Middle frontal gyrus (tissue), 1 donor: ENCODE measurements at regions not wholly inside any gene's neighbourhood (a gene's known extent, or its start where the extent isn't known, plus 50 kb on each side); places are given as distances from the start of the nearest gene placed in this dataset.
"Not testable (repeated sequence)": the region's sequence is repeated elsewhere in the genome, so short reads cannot be mapped to it uniquely, and the experiment has no call there.

Experiments used
- DNase-seq: peaks from one replicate; pipeline ENCODE4 v3.0.0-alpha.2; 2015; ENCODE audit warnings: low spot score; ENCODE audit errors: extremely low spot score

DNA sequence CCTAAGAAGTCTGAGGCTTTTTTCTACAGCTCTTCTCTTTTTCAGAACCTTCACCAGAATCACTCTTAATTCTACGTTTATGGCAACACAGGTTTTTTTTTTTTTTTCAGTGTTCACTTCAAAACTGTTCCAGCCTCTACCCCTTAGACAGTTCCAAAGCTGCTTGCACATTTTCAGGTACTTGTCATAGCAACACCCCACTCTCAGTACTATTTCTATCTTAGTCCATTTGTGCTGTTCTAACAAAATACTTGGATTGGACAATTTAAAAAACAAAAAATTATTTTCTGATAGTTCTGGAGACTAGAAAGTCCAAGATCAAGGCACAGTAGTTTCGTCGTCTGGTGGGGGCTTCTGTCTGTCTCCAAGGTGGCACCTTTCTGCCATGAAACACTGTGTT is 340.9 kb upstream of the RPS23 start:
- no peak for DNase-seq

- no peak for DNase-seq
Measured at GRCh38 chr5:82614706-82615105, 336.6 kb upstream of the RPS23 start.

- no peak for DNase-seq
Measured at GRCh38 chr5:82613891-82614290, 335.7 kb upstream of the RPS23 start.

DNA sequence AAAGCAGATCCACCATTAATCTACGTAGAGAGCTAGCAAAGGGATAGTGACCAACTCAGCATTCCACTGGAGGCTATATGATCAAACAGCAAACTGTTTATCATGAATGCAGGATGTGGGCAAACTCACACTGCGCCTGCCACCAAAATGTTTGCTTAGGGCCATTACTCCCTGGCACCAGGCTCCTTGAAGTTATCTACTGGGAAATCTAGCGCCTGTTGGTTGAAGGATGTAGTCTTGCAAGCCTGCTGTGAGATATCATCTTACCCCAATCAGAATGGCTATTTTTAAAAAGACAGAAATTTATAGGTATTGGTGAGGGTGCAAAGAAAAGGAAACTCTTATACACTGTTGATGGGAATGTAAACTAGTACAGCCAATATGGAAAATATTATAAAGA is 332.5 kb upstream of the RPS23 start:
- no peak for DNase-seq

GRCh38 chr5:82605441-82605973 is 327.4 kb upstream of the RPS23 start:
- no peak for DNase-seq

- DNase-seq: no peak
Measured at GRCh38 chr5:82603033-82603987, 325.2 kb upstream of the RPS23 start.

DNA sequence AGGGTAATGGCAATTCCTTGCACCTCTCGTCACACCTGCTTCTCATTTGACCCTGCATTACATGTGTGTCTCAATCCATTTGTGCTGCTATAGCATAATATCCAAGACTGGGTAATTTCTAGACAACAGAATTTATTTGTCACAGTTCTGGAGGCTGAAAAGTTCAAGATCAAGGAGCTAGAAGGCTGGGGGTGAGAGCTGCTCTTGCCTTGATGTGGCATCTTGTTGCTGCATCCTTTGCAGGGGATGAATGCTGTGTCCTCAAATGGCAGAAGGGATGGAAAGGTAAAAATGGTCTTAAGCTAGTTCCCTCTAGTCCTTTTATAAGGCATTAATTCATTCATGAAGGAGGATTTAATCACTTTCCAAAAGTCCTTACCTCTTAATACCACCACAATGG is 323.7 kb upstream of the RPS23 start:
- DNase-seq: no peak

DNA sequence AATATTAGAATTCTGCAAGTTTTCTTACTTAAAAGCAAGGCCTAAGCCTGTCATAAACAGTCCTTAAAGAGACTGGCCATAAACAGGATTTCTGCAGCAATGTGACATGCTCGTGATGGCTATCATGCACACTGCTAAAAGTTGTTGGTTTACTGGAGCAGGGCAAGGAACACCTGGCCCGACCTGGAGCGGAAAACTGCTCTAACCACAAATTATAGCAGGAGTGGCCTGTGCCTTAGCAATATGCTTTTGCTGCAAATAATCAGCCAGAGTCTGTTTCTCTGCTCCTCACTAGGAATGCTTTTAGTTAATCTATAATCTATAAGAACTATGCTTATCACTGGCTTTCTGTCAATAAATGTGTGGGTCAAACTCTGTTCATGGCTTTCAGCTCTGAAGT is 322.9 kb upstream of the RPS23 start:
- no peak for DNase-seq

DNA sequence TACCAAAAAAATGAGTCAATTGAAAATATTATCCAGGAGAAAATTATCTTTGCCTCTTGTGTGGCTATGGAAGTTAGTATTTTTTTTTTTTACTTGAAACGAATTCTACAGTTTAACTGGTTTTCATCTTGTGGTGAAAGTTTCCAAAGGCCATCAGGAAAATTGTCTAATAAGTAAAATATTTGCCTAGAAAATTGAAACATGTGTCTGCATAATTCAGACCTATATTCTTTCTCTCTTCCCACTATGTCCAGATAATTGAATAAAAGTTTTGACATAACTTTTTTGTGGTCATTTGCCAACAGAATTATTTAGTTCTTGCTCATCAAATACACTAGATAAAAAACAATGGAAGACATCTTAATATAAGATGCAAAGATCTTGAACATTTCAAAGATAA is 321.5 kb upstream of the RPS23 start:
- no peak for DNase-seq

- DNase-seq: no peak
Measured at GRCh38 chr5:82599030-82599429, 320.9 kb upstream of the RPS23 start.

DNA sequence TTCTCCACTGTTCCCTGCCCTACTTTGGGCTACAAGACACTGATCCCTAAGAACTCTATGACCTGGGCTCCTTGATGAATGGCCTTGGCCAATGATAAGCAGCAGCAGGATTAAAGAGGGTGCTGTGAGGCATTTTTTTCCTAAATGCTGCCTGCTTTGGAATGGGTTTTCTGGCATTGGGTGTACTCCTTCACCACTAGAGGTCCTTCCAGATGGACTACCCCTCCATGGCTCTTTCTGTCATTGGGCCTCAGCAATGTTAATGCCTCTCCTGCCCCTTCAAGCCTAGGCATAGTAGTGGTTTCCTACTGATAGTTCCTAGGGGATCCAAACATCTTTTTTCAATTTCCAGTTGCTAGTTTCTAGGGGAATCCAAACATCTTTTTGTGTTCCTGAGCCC is 319.3 kb upstream of the RPS23 start:
- DNase-seq: no peak

- DNase-seq: no peak
Measured at GRCh38 chr5:82596451-82596850, 318.3 kb upstream of the RPS23 start.

- no peak for DNase-seq
Measured at GRCh38 chr5:82595113-82595512, 317.0 kb upstream of the RPS23 start.

GRCh38 chr5:82594097-82594496 is 315.9 kb upstream of the RPS23 start:
- no peak for DNase-seq

DNA sequence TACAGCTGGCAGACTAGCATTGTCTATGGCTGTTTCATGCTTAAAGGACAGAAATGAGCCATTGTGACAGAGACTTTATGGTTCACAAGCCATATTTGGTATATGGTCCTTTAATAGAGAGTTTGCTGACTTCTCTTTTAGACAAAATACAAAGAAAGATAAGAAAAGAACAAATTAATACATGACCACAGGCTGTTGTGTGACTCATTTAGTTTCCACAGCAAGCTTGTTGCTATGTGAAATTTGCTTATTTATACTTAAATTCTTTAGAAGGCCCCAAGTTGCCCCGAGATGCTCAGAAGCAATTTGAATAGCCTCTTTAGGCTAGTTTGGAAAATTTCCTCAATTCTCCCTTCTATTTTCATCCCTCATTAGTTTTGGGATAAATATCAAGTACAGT is 315.3 kb upstream of the RPS23 start:
- no peak for DNase-seq

- DNase-seq: no peak
Measured at GRCh38 chr5:82591021-82591515, 312.9 kb upstream of the RPS23 start.

- DNase-seq: no peak
Measured at GRCh38 chr5:82590112-82590511, 312.0 kb upstream of the RPS23 start.

- no peak for DNase-seq
Measured at GRCh38 chr5:82586661-82587310, 308.6 kb upstream of the RPS23 start.

DNA sequence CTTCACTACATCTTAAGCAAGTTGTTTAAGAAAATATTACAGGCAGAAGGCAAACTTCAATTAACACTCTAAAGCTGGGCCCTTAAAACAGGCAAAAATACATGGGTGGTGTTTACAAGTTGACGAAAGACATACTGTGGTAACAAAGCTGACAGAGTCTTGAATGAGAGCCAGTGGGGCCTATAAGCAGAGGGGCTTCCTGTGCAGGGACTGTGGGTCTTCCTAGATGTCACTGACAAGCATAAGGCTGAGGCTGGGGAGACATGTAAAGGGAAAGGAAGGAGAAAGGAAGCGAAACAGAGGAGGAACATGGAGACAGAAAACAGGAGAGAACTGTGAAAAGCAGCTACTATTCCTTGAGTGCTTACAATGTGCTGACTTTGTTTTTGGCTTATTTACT is 308.0 kb upstream of the RPS23 start:
- DNase-seq: no peak

- no peak for DNase-seq
Measured at GRCh38 chr5:82584631-82585030, 306.5 kb upstream of the RPS23 start.

DNA sequence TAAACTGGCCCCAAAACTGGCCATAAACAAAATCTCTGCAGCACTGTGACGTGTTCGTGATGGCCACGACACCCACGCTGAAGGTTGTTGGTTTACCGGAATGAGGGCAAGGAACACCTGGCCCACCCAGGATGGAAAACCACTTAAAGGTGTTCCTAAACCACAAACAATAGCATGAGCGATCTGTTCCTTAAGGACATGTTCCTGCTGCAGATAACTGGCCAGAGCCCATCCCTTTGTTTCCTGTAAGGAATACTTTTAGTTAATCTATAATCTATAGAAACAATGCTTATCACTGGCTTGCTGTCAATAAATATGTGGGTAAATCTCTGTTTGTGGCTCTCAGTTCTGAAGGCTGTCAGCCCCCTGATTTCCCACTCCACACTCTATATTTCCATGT is 305.2 kb upstream of the RPS23 start:
- not testable (repeated sequence) for DNase-seq

DNA sequence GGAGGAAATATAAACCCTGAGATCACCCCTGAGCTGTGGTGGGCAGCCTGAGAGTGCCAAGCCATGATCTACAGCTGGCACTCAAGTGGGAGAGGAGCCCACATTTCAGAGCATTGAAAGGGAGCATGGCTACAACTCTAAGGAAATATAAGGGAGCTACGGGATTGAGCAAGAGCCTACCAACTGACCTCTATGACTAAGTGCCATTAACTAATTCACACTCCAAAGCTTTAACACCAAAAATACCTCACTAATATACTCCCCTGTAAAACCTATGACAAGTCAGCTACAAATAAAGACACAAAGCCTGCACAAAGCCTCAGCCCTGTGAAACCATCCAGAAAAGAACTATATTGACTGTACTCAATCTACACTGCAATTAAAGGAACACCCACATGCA is 286.8 kb upstream of the RPS23 start:
- no peak for DNase-seq
